GM23338 (cell line): ENCODE measurements at regions not wholly inside any gene's neighbourhood (a gene's known extent, or its start where the extent isn't known, plus 50 kb on each side); places are given as distances from the start of the nearest gene placed in this dataset.

Experiments
- ATAC-seq: fragments of 200-7000 bp; cut with Tn5 transposase; 3 replicates; pipeline ENCODE4 v1.9.1; 2020
- DNase-seq: peaks from one replicate; pipeline ENCODE4 v3.0.0-alpha.2; 2015; ENCODE audit warnings: low spot score
- H2AFZ ChIP-seq: fragments of 200-600 bp; sonication (generic); 2 replicates; pipeline ENCODE4 v1.8.0; 2016; ENCODE audit warnings: antibody characterized with exemption, mild to moderate bottlenecking, moderate library complexity
- H3F3A ChIP-seq: fragments of 200-600 bp; sonication (generic); replicated peaks from 2 replicates; pipeline ENCODE4 v1.8.0; 2017; ENCODE audit warnings: antibody characterized with exemption, mixed run types, low read depth
- H3K27ac ChIP-seq: fragments of 200-600 bp; sonication (generic); 2 replicates; pipeline ENCODE4 v1.6.1; 2016; ENCODE audit warnings: low read depth
- H3K27me3 ChIP-seq: fragments of 200-600 bp; sonication (generic); 2 replicates; pipeline ENCODE4 v1.8.0; 2016; ENCODE audit warnings: mild to moderate bottlenecking, mixed run types, moderate library complexity; ENCODE audit not compliant: insufficient read depth
- H3K36me3 ChIP-seq: fragments of 200-600 bp; sonication (generic); 2 replicates; pipeline ENCODE4 v1.8.0; 2016; ENCODE audit warnings: mild to moderate bottlenecking; ENCODE audit not compliant: insufficient read depth
- H3K4me1 ChIP-seq: fragments of 200-600 bp; sonication (generic); 2 replicates; pipeline ENCODE4 v1.8.0; 2016; ENCODE audit warnings: mild to moderate bottlenecking, moderate library complexity; ENCODE audit not compliant: insufficient read depth
- H3K4me2 ChIP-seq: fragments of 200-600 bp; sonication (generic); 2 replicates; pipeline ENCODE4 v1.7.1; 2017; ENCODE audit warnings: mixed run types
- H3K4me3 ChIP-seq: fragments of 200-600 bp; sonication (generic); 2 replicates; pipeline ENCODE4 v1.6.1; 2016; ENCODE audit warnings: mixed run types
- H3K79me2 ChIP-seq: fragments of 200-600 bp; sonication (generic); replicated peaks from 2 replicates; pipeline ENCODE4 v1.8.0; 2017; ENCODE audit warnings: mild to moderate bottlenecking; ENCODE audit not compliant: insufficient read depth
- H3K9me2 ChIP-seq: fragments of 200-600 bp; sonication (generic); 2 replicates; pipeline ENCODE4 v1.8.0; 2017; ENCODE audit not compliant: insufficient read depth
- H4K20me1 ChIP-seq: fragments of 200-600 bp; sonication (generic); replicated peaks from 2 replicates; pipeline ENCODE4 v1.8.0; 2017; ENCODE audit warnings: mild to moderate bottlenecking; ENCODE audit not compliant: insufficient read depth
- H3K27ac Mint-ChIP-seq: 2 replicates; pipeline ENCODE4 v1.8.0; 2020; ENCODE audit warnings: inconsistent platforms, mild to moderate bottlenecking, moderate library complexity, mixed read lengths
- H3K27me3 Mint-ChIP-seq: 3 replicates; pipeline ENCODE4 v1.8.0; 2022; ENCODE audit warnings: low read depth, mild to moderate bottlenecking, moderate library complexity, mixed read lengths, inconsistent platforms; ENCODE audit not compliant: insufficient read depth, poor library complexity
- H3K36me3 Mint-ChIP-seq: 3 replicates; pipeline ENCODE4 v1.8.0; 2021; ENCODE audit warnings: low read depth, mild to moderate bottlenecking, inconsistent platforms, moderate library complexity, mixed read lengths
- H3K4me1 Mint-ChIP-seq: 3 replicates; pipeline ENCODE4 v1.8.0; 2020; ENCODE audit warnings: mild to moderate bottlenecking, inconsistent platforms, mixed read lengths
- H3K4me3 Mint-ChIP-seq: 3 replicates; pipeline ENCODE4 v1.8.0; 2021; ENCODE audit warnings: moderate library complexity, mild to moderate bottlenecking, inconsistent platforms, mixed read lengths
- H3K9me3 Mint-ChIP-seq: 3 replicates; pipeline ENCODE4 v1.8.0; 2020; ENCODE audit warnings: moderate library complexity, mild to moderate bottlenecking, inconsistent platforms, mixed read lengths
- CREB1 ChIP-seq: fragments of 250-450 bp; sonication (Bioruptor Pico); IDR thresholded peaks from 2 replicates; pipeline ENCODE4 v1.5.0; 2020; ENCODE audit warnings: low read depth, mild to moderate bottlenecking, moderate library complexity
- CTCF ChIP-seq, 2 experiments: fragments of 200-600 bp in 1 of 2; sonication (generic) in 1 of 2; conservative IDR thresholded peaks; 2 replicates each; pipeline versions ENCODE4 v1.5.1 to v1.6.1; 2016 to 2017; ENCODE audit warnings: antibody characterized with exemption in 2 of 2, low read depth in 2 of 2, mild to moderate bottlenecking in 2 of 2, moderate library complexity in 1 of 2
- EZH2 ChIP-seq: fragments of 200-600 bp; sonication (generic); IDR thresholded peaks from one replicate; pipeline ENCODE4 v1.8.0; 2017; ENCODE audit warnings: antibody characterized with exemption, mild to moderate bottlenecking, low read depth; ENCODE audit not compliant: unreplicated experiment
- EZH2phosphoT487 ChIP-seq: fragments of 200-600 bp; sonication (generic); IDR thresholded peaks from one replicate; pipeline ENCODE4 v1.8.1; 2018; ENCODE audit warnings: antibody characterized with exemption; ENCODE audit not compliant: unreplicated experiment
- JUNB ChIP-seq: IDR thresholded peaks from one replicate; pipeline ENCODE4 v1.6.1; 2016; ENCODE audit warnings: antibody characterized with exemption; ENCODE audit not compliant: unreplicated experiment
- NANOG ChIP-seq: IDR thresholded peaks from 2 replicates; pipeline ENCODE4 v1.6.1; 2016; ENCODE audit warnings: antibody characterized with exemption, borderline replicate concordance
- POLR2AphosphoS5 ChIP-seq: IDR thresholded peaks from 2 replicates; pipeline ENCODE4 v1.6.1; 2016; ENCODE audit warnings: antibody characterized with exemption, low read depth
- REST ChIP-seq: IDR thresholded peaks from one replicate; pipeline ENCODE4 v1.6.1; 2018; ENCODE audit warnings: antibody characterized with exemption; ENCODE audit not compliant: unreplicated experiment
- STAT1 ChIP-seq: IDR thresholded peaks from one replicate; pipeline ENCODE4 v1.6.1; 2016; ENCODE audit warnings: antibody characterized with exemption; ENCODE audit not compliant: unreplicated experiment
- ZNF114 ChIP-seq: fragments of 250-450 bp; sonication (Bioruptor Pico); IDR thresholded peaks from 2 replicates; pipeline ENCODE4 v1.5.0; 2020; ENCODE audit warnings: mild to moderate bottlenecking, moderate library complexity
- ZNF331 ChIP-seq: fragments of 250-450 bp; sonication (Bioruptor Pico); IDR thresholded peaks from 2 replicates; pipeline ENCODE4 v1.5.0; 2020; ENCODE audit warnings: low read depth, mild to moderate bottlenecking, moderate library complexity
- TF ChIP-seq, protein P1 (sequence below): fragments of 250-450 bp; sonication (Bioruptor Pico); IDR thresholded peaks from 2 replicates; pipeline ENCODE4 v1.5.0; 2020; ENCODE audit warnings: mild to moderate bottlenecking, moderate library complexity
- TF ChIP-seq, protein P2 (sequence below): IDR thresholded peaks from 2 replicates; pipeline ENCODE4 v1.6.1; 2016; ENCODE audit warnings: antibody characterized with exemption

GRCh38 chr7:106421181-106421762 is 136.5 kb upstream of the NAMPT start:
- DNase-seq, result no peak
- no peaks in the 10 kb centered on the region for H3K36me3 ChIP-seq
- H3F3A ChIP-seq, result no peaks in the 10 kb centered on the region
- peaks cover 5% of the 10 kb centered on the region; the same call in 1 of the 3 replicates for H3K9me3 Mint-ChIP-seq
- H3K4me1 ChIP-seq, result no peaks in the 10 kb centered on the region
- H2AFZ ChIP-seq, result no peak overlapping the region
- TF ChIP-seq NANOG, result no peak
- no peak for TF ChIP-seq JUNB
- TF ChIP-seq POLR2AphosphoS5, result no peak
- TF ChIP-seq STAT1, result no peak
- TF ChIP-seq EZH2phosphoT487, result no peak
- no peak for TF ChIP-seq ZNF331
- no peak for TF ChIP-seq EZH2
- TF ChIP-seq ZNF114 (CRISPR knock-in tag), result no peak
- no peak for TF ChIP-seq CTCF (conservative IDR thresholded peaks at IDR 0.05; ENCODE audit: low read depth in 2 of 2)
- no peak for TF ChIP-seq CREB1 (CRISPR knock-in tag)
- TF ChIP-seq, protein P1, sequence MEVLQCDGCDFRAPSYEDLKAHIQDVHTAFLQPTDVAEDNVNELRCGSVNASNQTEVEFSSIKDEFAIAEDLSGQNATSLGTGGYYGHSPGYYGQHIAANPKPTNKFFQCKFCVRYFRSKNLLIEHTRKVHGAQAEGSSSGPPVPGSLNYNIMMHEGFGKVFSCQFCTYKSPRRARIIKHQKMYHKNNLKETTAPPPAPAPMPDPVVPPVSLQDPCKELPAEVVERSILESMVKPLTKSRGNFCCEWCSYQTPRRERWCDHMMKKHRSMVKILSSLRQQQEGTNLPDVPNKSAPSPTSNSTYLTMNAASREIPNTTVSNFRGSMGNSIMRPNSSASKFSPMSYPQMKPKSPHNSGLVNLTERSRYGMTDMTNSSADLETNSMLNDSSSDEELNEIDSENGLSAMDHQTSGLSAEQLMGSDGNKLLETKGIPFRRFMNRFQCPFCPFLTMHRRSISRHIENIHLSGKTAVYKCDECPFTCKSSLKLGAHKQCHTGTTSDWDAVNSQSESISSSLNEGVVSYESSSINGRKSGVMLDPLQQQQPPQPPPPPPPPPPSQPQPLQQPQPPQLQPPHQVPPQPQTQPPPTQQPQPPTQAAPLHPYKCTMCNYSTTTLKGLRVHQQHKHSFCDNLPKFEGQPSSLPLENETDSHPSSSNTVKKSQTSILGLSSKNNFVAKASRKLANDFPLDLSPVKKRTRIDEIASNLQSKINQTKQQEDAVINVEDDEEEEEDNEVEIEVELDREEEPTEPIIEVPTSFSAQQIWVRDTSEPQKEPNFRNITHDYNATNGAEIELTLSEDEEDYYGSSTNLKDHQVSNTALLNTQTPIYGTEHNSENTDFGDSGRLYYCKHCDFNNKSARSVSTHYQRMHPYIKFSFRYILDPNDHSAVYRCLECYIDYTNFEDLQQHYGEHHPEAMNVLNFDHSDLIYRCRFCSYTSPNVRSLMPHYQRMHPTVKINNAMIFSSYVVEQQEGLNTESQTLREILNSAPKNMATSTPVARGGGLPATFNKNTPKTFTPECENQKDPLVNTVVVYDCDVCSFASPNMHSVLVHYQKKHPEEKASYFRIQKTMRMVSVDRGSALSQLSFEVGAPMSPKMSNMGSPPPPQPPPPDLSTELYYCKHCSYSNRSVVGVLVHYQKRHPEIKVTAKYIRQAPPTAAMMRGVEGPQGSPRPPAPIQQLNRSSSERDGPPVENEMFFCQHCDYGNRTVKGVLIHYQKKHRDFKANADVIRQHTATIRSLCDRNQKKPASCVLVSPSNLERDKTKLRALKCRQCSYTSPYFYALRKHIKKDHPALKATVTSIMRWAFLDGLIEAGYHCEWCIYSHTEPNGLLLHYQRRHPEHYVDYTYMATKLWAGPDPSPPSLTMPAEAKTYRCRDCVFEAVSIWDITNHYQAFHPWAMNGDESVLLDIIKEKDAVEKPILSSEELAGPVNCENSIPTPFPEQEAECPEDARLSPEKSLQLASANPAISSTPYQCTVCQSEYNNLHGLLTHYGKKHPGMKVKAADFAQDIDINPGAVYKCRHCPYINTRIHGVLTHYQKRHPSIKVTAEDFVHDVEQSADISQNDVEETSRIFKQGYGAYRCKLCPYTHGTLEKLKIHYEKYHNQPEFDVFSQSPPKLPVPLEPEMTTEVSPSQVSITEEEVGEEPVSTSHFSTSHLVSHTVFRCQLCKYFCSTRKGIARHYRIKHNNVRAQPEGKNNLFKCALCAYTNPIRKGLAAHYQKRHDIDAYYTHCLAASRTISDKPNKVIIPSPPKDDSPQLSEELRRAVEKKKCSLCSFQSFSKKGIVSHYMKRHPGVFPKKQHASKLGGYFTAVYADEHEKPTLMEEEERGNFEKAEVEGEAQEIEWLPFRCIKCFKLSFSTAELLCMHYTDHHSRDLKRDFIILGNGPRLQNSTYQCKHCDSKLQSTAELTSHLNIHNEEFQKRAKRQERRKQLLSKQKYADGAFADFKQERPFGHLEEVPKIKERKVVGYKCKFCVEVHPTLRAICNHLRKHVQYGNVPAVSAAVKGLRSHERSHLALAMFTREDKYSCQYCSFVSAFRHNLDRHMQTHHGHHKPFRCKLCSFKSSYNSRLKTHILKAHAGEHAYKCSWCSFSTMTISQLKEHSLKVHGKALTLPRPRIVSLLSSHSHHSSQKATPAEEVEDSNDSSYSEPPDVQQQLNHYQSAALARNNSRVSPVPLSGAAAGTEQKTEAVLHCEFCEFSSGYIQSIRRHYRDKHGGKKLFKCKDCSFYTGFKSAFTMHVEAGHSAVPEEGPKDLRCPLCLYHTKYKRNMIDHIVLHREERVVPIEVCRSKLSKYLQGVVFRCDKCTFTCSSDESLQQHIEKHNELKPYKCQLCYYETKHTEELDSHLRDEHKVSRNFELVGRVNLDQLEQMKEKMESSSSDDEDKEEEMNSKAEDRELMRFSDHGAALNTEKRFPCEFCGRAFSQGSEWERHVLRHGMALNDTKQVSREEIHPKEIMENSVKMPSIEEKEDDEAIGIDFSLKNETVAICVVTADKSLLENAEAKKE, result no peak
- TF ChIP-seq, protein P2, sequence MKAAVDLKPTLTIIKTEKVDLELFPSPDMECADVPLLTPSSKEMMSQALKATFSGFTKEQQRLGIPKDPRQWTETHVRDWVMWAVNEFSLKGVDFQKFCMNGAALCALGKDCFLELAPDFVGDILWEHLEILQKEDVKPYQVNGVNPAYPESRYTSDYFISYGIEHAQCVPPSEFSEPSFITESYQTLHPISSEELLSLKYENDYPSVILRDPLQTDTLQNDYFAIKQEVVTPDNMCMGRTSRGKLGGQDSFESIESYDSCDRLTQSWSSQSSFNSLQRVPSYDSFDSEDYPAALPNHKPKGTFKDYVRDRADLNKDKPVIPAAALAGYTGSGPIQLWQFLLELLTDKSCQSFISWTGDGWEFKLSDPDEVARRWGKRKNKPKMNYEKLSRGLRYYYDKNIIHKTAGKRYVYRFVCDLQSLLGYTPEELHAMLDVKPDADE, result no peak
- no peak for TF ChIP-seq REST
- H3K4me2 ChIP-seq, result no peak overlapping the region
- no peak overlapping the region for H3K4me3 ChIP-seq
- H3K9me2 ChIP-seq, result no peaks in the 10 kb centered on the region
- H3K27me3 Mint-ChIP-seq, result peaks cover 3% of the 10 kb centered on the region
- no peak for ATAC-seq
- H3K27ac ChIP-seq, result no peak overlapping the region
- H3K4me3 Mint-ChIP-seq, result no peak overlapping the region
- no peaks in the 10 kb centered on the region for H3K27me3 ChIP-seq
- no peaks in the 10 kb centered on the region; the same call in 2 of the 3 replicates for H3K36me3 Mint-ChIP-seq
- H3K79me2 ChIP-seq, result no peaks in the 10 kb centered on the region
- H3K27ac Mint-ChIP-seq, result no peak overlapping the region
- H3K4me1 Mint-ChIP-seq, result no peaks in the 10 kb centered on the region; the same call in 2 of the 3 replicates
- H4K20me1 ChIP-seq, result no peaks in the 10 kb centered on the region
